GM18867 (cell line): ENCODE measurements at regions not wholly inside any gene's neighbourhood (a gene's known extent, or its start where the extent isn't known, plus 50 kb on each side); places are given as distances from the start of the nearest gene placed in this dataset.
"Not testable (repeated sequence)": the region's sequence is repeated elsewhere in the genome, so short reads cannot be mapped to it uniquely, and the experiment has no call there.

Experiments
- ATAC-seq: cut with Tn5 transposase; IDR thresholded peaks from one replicate; pipeline ENCODE4 v1.9.1; 2021; ENCODE audit warnings: mild to moderate bottlenecking, moderate library complexity; ENCODE audit not compliant: unreplicated experiment

DNA sequence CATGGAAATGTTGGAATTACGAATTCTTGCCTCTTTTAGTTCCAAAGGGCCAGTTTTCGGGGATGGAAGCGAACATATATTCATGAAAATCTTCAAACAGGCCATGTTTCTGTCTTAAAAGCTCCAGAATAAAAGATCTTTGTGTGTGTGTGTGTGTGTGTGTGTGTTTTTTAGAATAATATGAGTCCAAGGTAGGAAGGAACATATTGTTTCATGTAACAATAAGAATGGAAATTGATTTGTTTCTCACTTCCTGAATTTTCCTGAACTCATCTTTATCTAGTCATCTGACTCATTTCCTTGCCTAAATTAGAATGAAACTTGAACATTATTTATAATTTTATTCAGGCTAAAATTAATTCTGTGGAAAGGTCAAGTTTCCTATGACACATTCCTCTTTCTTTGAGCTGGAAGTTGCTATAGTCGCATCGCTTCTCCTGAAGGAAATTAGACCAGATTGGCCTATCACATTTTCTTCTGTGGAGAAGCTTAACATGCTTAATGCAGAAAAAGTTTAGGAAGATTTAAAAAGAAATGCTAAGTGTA is 805.1 kb upstream of the ADAMTS5 start:
- no peak for ATAC-seq

DNA sequence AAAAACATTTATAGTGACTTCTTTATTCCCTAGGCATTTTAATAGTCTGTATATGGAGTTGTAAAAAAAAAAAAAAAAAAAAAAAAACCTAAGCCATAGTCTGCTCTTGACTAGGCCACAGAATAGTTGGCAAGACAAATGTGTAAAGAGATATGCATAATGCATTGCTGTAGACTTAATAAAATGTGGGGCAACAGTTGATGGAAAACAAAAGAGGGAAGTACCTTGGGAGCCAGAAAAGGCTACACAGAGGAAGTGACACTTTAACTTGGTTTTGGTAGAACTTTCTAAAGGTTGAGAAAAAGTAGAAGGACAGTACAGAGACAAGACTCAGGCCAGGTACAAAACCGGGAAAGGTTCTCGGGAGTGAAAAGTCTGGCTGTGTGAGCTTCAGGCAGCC is 802.9 kb upstream of the ADAMTS5 start:
- ATAC-seq: no peak

- ATAC-seq: not testable (repeated sequence)
Measured at GRCh38 chr21:27768046-27768637, 801.3 kb upstream of the ADAMTS5 start.

GRCh38 chr21:27764056-27764455 is 797.2 kb upstream of the ADAMTS5 start:
- ATAC-seq: no peak

GRCh38 chr21:27761623-27762022 is 794.7 kb upstream of the ADAMTS5 start:
- no peak for ATAC-seq

DNA sequence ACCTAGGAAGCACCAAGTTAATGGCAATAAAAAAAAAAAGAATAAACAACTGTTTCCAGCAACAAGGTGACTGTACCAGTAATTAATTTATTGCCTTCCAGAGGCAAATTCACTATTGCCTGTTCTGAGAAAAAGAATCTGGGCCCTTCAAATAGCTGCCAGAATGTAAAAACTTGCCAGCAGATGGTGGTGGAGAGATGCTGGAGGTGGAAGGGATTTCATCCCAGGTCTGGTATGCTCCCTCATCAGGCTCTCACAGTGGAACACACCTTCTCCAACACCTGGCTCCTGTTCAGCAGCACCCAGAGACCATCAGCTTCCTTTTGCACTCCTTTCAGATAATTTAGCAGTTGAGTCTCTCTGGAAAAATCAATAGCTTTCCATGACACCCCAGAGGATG is 792.9 kb upstream of the ADAMTS5 start:
- ATAC-seq: no peak

DNA sequence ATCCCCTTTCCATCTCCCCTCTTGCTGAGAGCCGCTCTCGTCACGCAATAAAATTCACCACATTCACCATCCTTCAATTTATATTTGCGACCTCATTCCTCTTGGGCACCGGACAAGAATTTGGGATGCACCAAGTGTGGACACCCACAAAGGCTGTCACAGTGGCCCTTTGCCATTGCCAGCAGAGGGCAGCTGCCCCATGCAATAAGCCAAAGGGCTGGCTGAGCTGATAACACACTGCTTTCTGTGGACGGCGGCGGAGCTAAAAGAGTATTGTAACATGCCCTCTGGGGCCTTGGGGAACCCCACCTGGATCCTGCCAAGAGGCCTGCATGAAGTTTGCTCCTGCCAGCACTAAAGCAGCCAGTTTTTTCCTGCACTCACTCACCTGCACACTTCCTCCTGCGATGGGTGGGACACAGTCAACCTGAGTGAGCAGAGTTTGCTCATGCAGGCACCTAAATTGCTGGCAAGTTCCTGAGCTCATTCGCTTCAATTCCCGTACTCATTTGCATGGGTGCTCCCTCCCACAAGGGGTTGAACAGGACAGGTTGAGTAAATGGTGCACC is 792.3 kb upstream of the ADAMTS5 start:
- ATAC-seq: peak; percentile 74

DNA sequence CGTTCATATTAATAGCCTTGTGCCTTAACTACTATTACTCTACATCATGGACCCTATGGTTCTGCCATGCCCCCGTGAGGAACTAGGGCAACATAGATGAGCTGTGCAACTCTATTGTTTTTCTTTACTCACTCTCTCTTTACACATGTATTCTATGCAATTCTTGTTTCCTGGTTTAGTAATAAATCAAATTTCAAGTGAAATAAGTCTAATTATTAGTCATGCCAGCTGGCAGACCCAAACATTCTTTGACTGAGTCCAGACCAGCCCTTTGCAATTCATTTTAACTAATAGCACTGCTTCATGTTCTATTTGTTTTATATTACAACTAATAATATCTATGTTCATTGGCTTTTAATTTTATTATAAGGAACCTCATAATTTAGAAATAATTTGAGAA is 789.3 kb upstream of the ADAMTS5 start:
- ATAC-seq: no peak

DNA sequence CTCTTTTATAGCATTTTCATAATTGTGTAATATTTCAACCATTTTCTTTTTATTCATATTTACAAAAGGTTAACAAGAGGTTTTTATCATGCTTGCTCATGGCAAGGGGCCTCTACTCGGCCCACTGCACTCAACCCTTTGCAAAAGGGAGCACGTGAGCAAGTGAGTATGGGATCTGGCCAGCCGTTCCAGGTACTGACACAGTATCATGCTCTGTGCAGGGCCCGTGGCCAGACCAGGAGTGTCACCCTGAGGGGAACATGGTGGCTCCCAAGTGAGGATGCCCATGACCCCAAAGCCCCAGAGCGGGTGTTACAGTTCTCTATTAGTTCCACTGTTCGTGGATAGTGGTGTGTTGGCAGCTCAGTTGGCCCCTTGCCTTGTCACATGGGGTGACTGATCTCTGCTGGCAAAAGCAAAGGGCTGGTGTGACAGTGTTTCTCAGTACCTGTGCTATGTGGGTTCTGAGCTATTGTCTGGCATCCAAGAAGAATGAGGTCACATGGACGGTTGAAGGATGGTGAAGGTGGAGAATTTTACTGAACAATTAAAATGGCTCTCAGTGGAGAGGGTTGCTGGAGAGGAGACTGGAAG is 777.2 kb upstream of the ADAMTS5 start:
- ATAC-seq: no peak

DNA sequence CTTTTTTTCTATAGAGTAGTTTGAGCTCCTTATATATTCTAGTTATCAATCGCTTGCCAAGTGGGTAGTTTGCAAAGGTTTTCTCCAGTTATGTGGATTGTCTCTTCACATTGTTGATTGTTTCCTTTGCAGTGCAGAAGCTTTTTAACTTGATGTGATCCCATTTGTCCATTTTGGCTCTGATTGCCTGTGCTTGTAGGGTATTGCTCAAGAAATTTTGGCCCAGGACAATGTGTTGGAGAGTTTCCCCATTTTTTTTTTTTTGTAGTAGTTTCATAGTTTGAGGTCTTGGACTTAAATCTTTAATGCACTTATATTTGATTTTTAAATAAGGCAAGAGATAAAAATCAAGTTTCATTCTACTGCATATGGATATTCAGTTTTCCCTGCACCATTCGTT is 774.8 kb upstream of the ADAMTS5 start:
- no peak for ATAC-seq

DNA sequence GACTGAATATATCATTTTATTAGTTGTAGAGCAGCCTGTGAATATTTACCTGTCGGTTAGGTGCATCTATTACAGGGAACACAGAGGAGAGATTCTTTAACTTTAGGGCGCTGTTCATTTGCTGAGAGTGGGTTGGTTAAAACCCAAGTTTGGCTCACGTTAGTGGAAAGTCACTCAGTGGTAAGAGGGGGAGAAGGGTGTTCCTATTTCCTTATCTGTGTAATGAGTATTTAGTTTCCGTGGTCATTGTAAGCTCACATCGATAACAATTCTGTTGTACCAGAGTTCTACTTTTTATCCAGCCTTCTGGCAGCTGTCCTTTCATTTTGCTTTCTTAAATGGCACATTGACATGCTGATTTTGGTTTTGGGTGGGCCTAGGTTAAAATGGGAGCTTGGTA is 773.2 kb upstream of the ADAMTS5 start:
- ATAC-seq: no peak

DNA sequence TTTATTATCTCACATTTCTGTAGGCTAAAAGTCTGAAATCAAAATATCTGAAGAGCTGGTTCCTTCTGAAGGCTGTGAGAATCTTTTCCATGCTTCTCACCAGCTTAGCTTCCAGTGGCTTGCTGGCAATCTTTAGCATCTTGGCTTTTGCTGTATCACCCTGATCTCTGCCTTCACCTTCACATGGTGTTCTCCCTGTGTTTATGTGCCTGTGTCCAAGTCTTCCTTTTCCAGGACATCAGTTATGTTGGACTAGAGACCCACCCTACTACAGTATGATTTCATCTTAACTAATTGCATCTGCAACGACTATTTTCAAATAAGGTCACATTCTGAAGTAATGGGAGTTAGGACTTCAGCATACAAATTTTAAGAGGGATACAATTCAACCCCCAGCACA is 772.3 kb upstream of the ADAMTS5 start:
- ATAC-seq: no peak

- ATAC-seq: no peak
Measured at GRCh38 chr21:27735699-27736098, 768.8 kb upstream of the ADAMTS5 start.

- ATAC-seq: no peak
Measured at GRCh38 chr21:27734146-27734545, 767.3 kb upstream of the ADAMTS5 start.

DNA sequence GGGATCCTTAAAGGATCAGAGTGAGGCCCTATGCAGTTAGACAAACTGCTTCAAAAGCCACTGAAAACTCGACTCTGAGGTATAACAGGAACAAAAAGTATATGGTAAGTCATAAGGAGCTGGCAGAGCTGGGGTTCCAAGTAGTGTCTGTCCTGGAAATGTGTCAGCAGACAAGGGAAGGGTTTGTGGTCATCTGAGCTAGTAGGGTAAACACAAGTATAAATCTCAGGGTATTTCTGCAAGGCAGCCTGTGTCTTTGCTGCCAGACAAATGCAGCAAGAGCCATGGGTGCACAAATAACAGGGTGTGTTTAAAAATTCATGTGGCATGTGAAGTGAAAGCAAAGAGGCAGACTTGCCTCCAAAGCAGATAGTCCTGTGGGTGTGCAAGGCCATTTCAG is 759.0 kb upstream of the ADAMTS5 start:
- no peak for ATAC-seq

GRCh38 chr21:27722095-27722494 is 755.2 kb upstream of the ADAMTS5 start:
- no peak for ATAC-seq

GRCh38 chr21:27721675-27722074 is 754.8 kb upstream of the ADAMTS5 start:
- ATAC-seq: no peak

DNA sequence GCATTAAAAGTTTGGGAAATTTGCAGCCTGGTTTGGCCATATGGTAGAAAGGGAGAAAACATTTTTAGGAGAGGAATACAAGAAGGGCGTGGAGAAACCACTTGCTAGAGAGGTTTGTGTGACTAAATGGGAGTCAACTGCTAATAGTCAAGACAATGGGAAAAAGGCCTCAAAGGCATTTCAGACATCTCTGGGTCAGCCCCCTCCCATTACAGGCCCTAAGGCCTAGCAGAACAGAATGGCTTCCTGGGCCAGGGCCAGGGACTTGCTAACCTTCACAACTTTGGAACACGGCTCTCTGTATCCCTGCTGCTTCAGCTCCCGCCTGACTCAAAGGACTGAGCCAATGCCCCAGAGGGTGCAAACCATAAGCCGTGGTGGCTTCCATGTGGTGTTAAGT is 752.3 kb upstream of the ADAMTS5 start:
- ATAC-seq: no peak

DNA sequence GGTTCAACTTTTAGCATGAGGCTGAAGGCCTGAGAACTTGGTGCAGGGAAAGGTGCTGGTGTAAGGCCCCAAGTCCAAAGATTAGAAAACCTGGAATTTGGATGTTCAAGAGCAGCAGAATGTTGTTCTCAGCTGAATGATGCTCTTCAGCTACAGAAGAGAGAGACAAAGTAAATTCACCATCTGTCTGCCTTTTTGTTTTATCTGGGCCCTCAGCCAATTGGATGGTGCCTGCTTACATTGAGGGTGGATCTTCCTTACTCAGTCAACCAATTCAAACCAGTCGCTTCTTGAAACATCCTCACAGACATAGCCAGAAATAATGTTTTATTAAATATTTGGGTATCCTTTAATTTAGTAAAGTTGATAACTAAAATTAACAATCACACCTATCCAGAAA is 748.2 kb upstream of the ADAMTS5 start:
- ATAC-seq: no peak

GRCh38 chr21:27713154-27714109 is 746.5 kb upstream of the ADAMTS5 start:
- no peak for ATAC-seq

GRCh38 chr21:27704567-27705166 is 737.8 kb upstream of the ADAMTS5 start:
- ATAC-seq: no peak
